Urinary bladder (tissue), 4 donors: ENCODE measurements at regions not wholly inside any gene's neighbourhood (a gene's known extent, or its start where the extent isn't known, plus 50 kb on each side); places are given as distances from the start of the nearest gene placed in this dataset. TPM values are rescaled to one million over a fixed set of nuclear protein-coding genes. Genes with fewer than 3 reads are reported as not detected.

ENCODE experiments used
- DNase-seq: peaks from one replicate; pipeline ENCODE4 v3.0.0-alpha.2; 2015; ENCODE audit errors: extremely low spot score
- H3K27ac ChIP-seq: one replicate; pipeline ENCODE4 v1.5.1; 2013; ENCODE audit warnings: low read depth, mild to moderate bottlenecking, moderate library complexity
- H3K36me3 ChIP-seq: one replicate; pipeline ENCODE4 v1.6.1; 2013; ENCODE audit warnings: mild to moderate bottlenecking, moderate library complexity; ENCODE audit not compliant: insufficient read depth
- H3K4me1 ChIP-seq: one replicate; pipeline ENCODE4 v1.6.1; 2013; ENCODE audit warnings: mild to moderate bottlenecking, moderate library complexity; ENCODE audit not compliant: insufficient read depth
- H3K4me3 ChIP-seq: one replicate; pipeline ENCODE4 v1.5.1; 2013; ENCODE audit warnings: low read depth, low read length
- WGBS: extraction: QIAGEN DNeasy Blood & Tissue Kit; methylation state at CpG from one replicate; pipeline ENCODE4 v1.1.7; 2013; 5-methylcytosine and 5-hydroxymethylcytosine counted together
- small RNA-seq: library from RNA; depleted of rRNA; stranded (forward); fragments of <200 nt; gene quantifications from one replicate; pipeline ENCODE3, GENCODE V24; 2014
- donor health status: healthy with polysubstance abuse.
- donor health status: healthy.

GRCh38 chr18:66707473-66707872, 103.6 kb upstream of the CDH19 start:
- no peak overlapping the region for H3K27ac ChIP-seq
- no peaks in the 10 kb centered on the region for H3K4me1 ChIP-seq
- 84% methylated on average over 5 of the region's 5 CpGs for WGBS
- H3K4me3 ChIP-seq = no peak overlapping the region
- no peaks in the 10 kb centered on the region for H3K36me3 ChIP-seq
- DNase-seq = no peak

- H3K27ac ChIP-seq = no peak overlapping the region
- H3K36me3 ChIP-seq = no peaks in the 10 kb centered on the region
- no peak overlapping the region for H3K4me3 ChIP-seq
- DNase-seq = no peak
- H3K4me1 ChIP-seq = no peaks in the 10 kb centered on the region
These were observed 91.4 kb upstream of the CDH19 start for GRCh38 chr18:66695281-66695680.

- H3K27ac ChIP-seq = no peak overlapping the region
- H3K4me3 ChIP-seq = no peak overlapping the region
- no peak for DNase-seq
- 77% methylated on average over 1 of the region's 1 CpG for WGBS
- no peaks in the 10 kb centered on the region for H3K4me1 ChIP-seq
- no peaks in the 10 kb centered on the region for H3K36me3 ChIP-seq
These were observed 91.0 kb upstream of the CDH19 start for GRCh38 chr18:66694852-66695251.

GRCh38 chr18:66687635-66688034, 83.7 kb upstream of the CDH19 start:
- no peak overlapping the region for H3K4me3 ChIP-seq
- H3K27ac ChIP-seq = no peak overlapping the region
- DNase-seq = no peak
- no peaks in the 10 kb centered on the region for H3K4me1 ChIP-seq
- no peaks in the 10 kb centered on the region for H3K36me3 ChIP-seq
- 94% methylated on average over 5 of the region's 5 CpGs for WGBS

- Histone ChIP-seq H3K36me3 (no peaks in the 10 kb centered on the region), H3K4me1 (no peaks in the 10 kb centered on the region), H3K27ac (no peak overlapping the region), H3K4me3 (no peak overlapping the region)
- DNase-seq = no peak
- WGBS = 11% methylated on average over 5 of the region's 5 CpGs
These were observed 79.0 kb upstream of the CDH19 start for GRCh38 chr18:66682855-66683322.

- Histone ChIP-seq H3K4me3 (no peak overlapping the region), H3K27ac (no peak overlapping the region), H3K4me1 (no peaks in the 10 kb centered on the region), H3K36me3 (no peaks in the 10 kb centered on the region)
- 79% methylated on average over 4 of the region's 4 CpGs for WGBS
- DNase-seq = no peak
These were observed 72.8 kb upstream of the CDH19 start for GRCh38 chr18:66676699-66677098.

- DNase-seq = no peak
- H3K36me3 ChIP-seq = no peaks in the 10 kb centered on the region
- 22% methylated on average over 2 of the region's 2 CpGs for WGBS
- H3K27ac ChIP-seq = no peak overlapping the region
- no peak overlapping the region for H3K4me3 ChIP-seq
- H3K4me1 ChIP-seq = no peaks in the 10 kb centered on the region
These were observed 70.4 kb upstream of the CDH19 start for GRCh38 chr18:66674286-66674685.

GRCh38 chr18:66668706-66669105, 64.8 kb upstream of the CDH19 start:
- no peak overlapping the region for H3K27ac ChIP-seq
- H3K4me1 ChIP-seq = no peaks in the 10 kb centered on the region
- H3K4me3 ChIP-seq = no peak overlapping the region
- no peak for DNase-seq
- no peaks in the 10 kb centered on the region for H3K36me3 ChIP-seq

GRCh38 chr18:66662632-66663031, 58.7 kb upstream of the CDH19 start:
- no peak overlapping the region for H3K4me3 ChIP-seq
- DNase-seq = no peak
- no peaks in the 10 kb centered on the region for H3K4me1 ChIP-seq
- H3K27ac ChIP-seq = no peak overlapping the region
- 79% methylated on average over 4 of the region's 4 CpGs for WGBS
- H3K36me3 ChIP-seq = no peaks in the 10 kb centered on the region

GRCh38 chr18:66655407-66655806, 51.5 kb upstream of the CDH19 start:
- Histone ChIP-seq H3K36me3 (no peaks in the 10 kb centered on the region), H3K4me1 (no peaks in the 10 kb centered on the region), H3K4me3 (no peak overlapping the region), H3K27ac (no peak overlapping the region)
- no peak for DNase-seq

Small RNA genes in the stretch of these regions (small RNA-seq; reads per million reads assigned to genes)
- gene AC091042.1 = not detected
- gene MIR5011 = not detected
- gene RNU6-1037P = not detected
- gene RPL31P9 = not detected
